ENCODE measurements at regions not wholly inside any gene's neighbourhood (a gene's known extent, or its start where the extent isn't known, plus 50 kb on each side); places are given as distances from the start of the nearest gene placed in this dataset.

- TF ChIP-seq CTCF (IDR thresholded peaks at IDR 0.05) (no peak), POLR2A (IDR thresholded peaks at IDR 0.05) (no peak)
Measured at GRCh38 chr2:104734937-104735586, 118.9 kb upstream of the POU3F3 start.

Measured in uterus (tissue), 2 donors.